K562 (cell line): ENCODE measurements at regions not wholly inside any gene's neighbourhood (a gene's known extent, or its start where the extent isn't known, plus 50 kb on each side); places are given as distances from the start of the nearest gene placed in this dataset.

Source experiments
- ATAC-seq: fragments of 200-7000 bp; cut with Tn5 transposase; 3 replicates; pipeline ENCODE4 v1.9.1; 2020; ENCODE audit warnings: moderate library complexity
- BruUV-seq: library from RNA; stranded (reverse); fragments of 400-500 nt; replicated peaks from 2 replicates; lab custom pipeline; 2021; lab: Mats Ljungman, UMichigan
- CTCF ChIA-PET: fragments of 300-600 bp; formaldehyde crosslinking; extraction: SDS; loops from one replicate; lab custom pipeline; 2021; ENCODE audit warnings: low intra/inter-chr PET ratio; lab: Yijun Ruan, JAX
- POLR2A ChIA-PET: fragments of 300-600, 350-650 bp; sonication (Branson Sonifier 250); formaldehyde crosslinking; extraction: SDS; loops from one replicate; lab custom pipeline; 2021; ENCODE audit warnings: antibody characterized with exemption, inconsistent platforms; lab: Yijun Ruan, JAX
- DNase-seq, 4 experiments: peaks; one replicate each; pipeline versions ENCODE4 v3.0.0 to v3.0.0-alpha.2; 2011 to 2018; ENCODE audit warnings: low spot score in 3 of 4, mixed read lengths in 3 of 4; ENCODE audit errors: extremely low read depth in 1 of 4
- FAIRE-seq: peaks from 2 replicates; lab custom pipeline; 2011; peaks lifted over from hg19 to GRCh38; lab: Jason Lieb, UNC
- H2AFZ ChIP-seq: 2 replicates; pipeline ENCODE4 v1.6.0; 2011; ENCODE audit warnings: low read depth, low read length, control low read depth, inconsistent platforms
- H3K27ac ChIP-seq: fragments of 200-600 bp; 3 replicates; pipeline ENCODE4 v1.8.0; 2011; ENCODE audit warnings: low read depth, mild to moderate bottlenecking, control low read depth, inconsistent platforms, low read length, moderate library complexity, mixed read lengths; ENCODE audit errors: extremely low read depth
- H3K27me3 ChIP-seq, 2 experiments: fragments of 300-600 bp in 1 of 2; 2 replicates in 1 of 2; 3 replicates in 1 of 2; pipeline versions ENCODE4 v1.6.0 to v1.8.0; 2011; ENCODE audit warnings: inconsistent platforms in 2 of 2, low read length in 2 of 2, mild to moderate bottlenecking in 1 of 2, mixed read lengths in 1 of 2, moderate library complexity in 1 of 2; ENCODE audit not compliant: control insufficient read depth in 2 of 2, insufficient read depth in 2 of 2
- H3K36me3 ChIP-seq: fragments of 300-600 bp; 3 replicates; pipeline ENCODE4 v1.8.0; 2011; ENCODE audit warnings: mild to moderate bottlenecking, low read length, inconsistent platforms; ENCODE audit not compliant: control insufficient read depth, insufficient read depth
- H3K4me1 ChIP-seq, 2 experiments: fragments of 200-600 bp in 1 of 2; replicated peaks in 1 of 2; 2 replicates in 1 of 2; 3 replicates in 1 of 2; pipeline versions ENCODE4 v1.5.1 to v1.8.0; 2011; ENCODE audit warnings: inconsistent platforms in 2 of 2, low read length in 2 of 2, mild to moderate bottlenecking in 1 of 2, mixed read lengths in 1 of 2, moderate library complexity in 1 of 2; ENCODE audit not compliant: control insufficient read depth in 2 of 2, insufficient read depth in 2 of 2
- H3K4me2 ChIP-seq: 2 replicates; pipeline ENCODE4 v1.6.1; 2011; ENCODE audit warnings: low read length, control low read depth, inconsistent platforms, mixed read lengths; ENCODE audit not compliant: insufficient read depth
- H3K4me3 ChIP-seq: fragments of 200-600 bp; sonication (generic), shearing (Covaris generic); 2 replicates; pipeline ENCODE4 v1.5.1; 2016; ENCODE audit warnings: control low read depth, inconsistent platforms
- H3K79me2 ChIP-seq: fragments of 200-600 bp; 3 replicates; pipeline ENCODE4 v1.8.0; 2011; ENCODE audit warnings: low read length, inconsistent platforms; ENCODE audit not compliant: control insufficient read depth, insufficient read depth
- H3K9ac ChIP-seq, 2 experiments: 2 replicates each; pipeline versions ENCODE4 v1.6.0 to v1.6.1; 2011; ENCODE audit warnings: low read depth in 2 of 2, low read length in 2 of 2, control low read depth in 1 of 2, inconsistent platforms in 1 of 2, mild to moderate bottlenecking in 1 of 2, mixed read lengths in 1 of 2; ENCODE audit not compliant: insufficient read depth in 1 of 2
- H3K9me1 ChIP-seq: one replicate; pipeline ENCODE4 v1.6.0; 2011; ENCODE audit warnings: inconsistent platforms, mild to moderate bottlenecking, low read length, moderate library complexity; ENCODE audit not compliant: control insufficient read depth, insufficient read depth
- H3K9me3 ChIP-seq: replicated peaks from 2 replicates; pipeline ENCODE4 v1.5.1; 2011; ENCODE audit warnings: low read depth, low read length, inconsistent platforms; ENCODE audit not compliant: control insufficient read depth, insufficient read depth
- H4K20me1 ChIP-seq: replicated peaks from 2 replicates; pipeline ENCODE4 v1.6.1; 2011; ENCODE audit warnings: low read length, inconsistent platforms, mixed read lengths; ENCODE audit not compliant: control insufficient read depth, insufficient read depth
- C11orf30 ChIP-seq: fragments of 450-650 bp; IDR thresholded peaks from 2 replicates; pipeline ENCODE4 v1.6.1; 2016; ENCODE audit warnings: low read depth, mild to moderate bottlenecking
- CREB3 ChIP-seq: fragments of 450-650 bp; conservative IDR thresholded peaks from 2 replicates; pipeline ENCODE4 v1.6.1; 2016; ENCODE audit warnings: missing genetic modification characterization, low read depth, mild to moderate bottlenecking, missing compliant biosample characterization, moderate library complexity
- E2F8 ChIP-seq: fragments of 450-650 bp; IDR thresholded peaks from 2 replicates; pipeline ENCODE4 v1.7.1; 2018; ENCODE audit warnings: mild to moderate bottlenecking, low read depth; ENCODE audit not compliant: partially characterized antibody
- HDAC6 ChIP-seq: IDR thresholded peaks from 2 replicates; pipeline ENCODE4 v1.6.1; 2012; ENCODE audit warnings: low read depth, mild to moderate bottlenecking, control low read depth, inconsistent platforms, low read length, moderate library complexity
- LCOR ChIP-seq: sonication (generic); formaldehyde crosslinking; IDR thresholded peaks from 2 replicates; pipeline ENCODE4 v1.8.0; 2022; ENCODE audit warnings: mild to moderate bottlenecking, missing genetic modification reagents
- MAFF ChIP-seq: IDR thresholded peaks from 2 replicates; pipeline ENCODE4 v1.6.1; 2012; ENCODE audit warnings: low read length, improper control_type of control experiment
- MAFG ChIP-seq: fragments of 450-650 bp; conservative IDR thresholded peaks from 2 replicates; pipeline ENCODE4 v1.6.1; 2016; ENCODE audit warnings: missing genetic modification characterization, missing compliant biosample characterization
- MAFK ChIP-seq: IDR thresholded peaks from 2 replicates; pipeline ENCODE4 v1.6.1; 2011; ENCODE audit warnings: low read length, improper control_type of control experiment
- MEF2D ChIP-seq: conservative IDR thresholded peaks from 2 replicates; pipeline ENCODE4 v1.6.1; 2016; ENCODE audit warnings: low read depth, missing genetic modification characterization, missing compliant biosample characterization
- NEUROD1 ChIP-seq: fragments of 150-350 bp; IDR thresholded peaks from 2 replicates; pipeline ENCODE4 v1.6.1; 2014; ENCODE audit warnings: borderline replicate concordance, low read length, low read depth; ENCODE audit not compliant: partially characterized antibody
- NFE2L1 ChIP-seq: fragments of 450-650 bp; IDR thresholded peaks from 2 replicates; pipeline ENCODE4 v1.6.1; 2016; ENCODE audit warnings: missing genetic modification characterization, low read depth, mild to moderate bottlenecking, missing compliant biosample characterization, moderate library complexity, borderline replicate concordance
- RAD51 ChIP-seq: fragments of 450-650 bp; IDR thresholded peaks from 2 replicates; pipeline ENCODE4 v1.7.1; 2016; ENCODE audit warnings: low read depth, mild to moderate bottlenecking, borderline replicate concordance
- ZNF24 ChIP-seq: fragments of 450-650 bp; IDR thresholded peaks from 2 replicates; pipeline ENCODE4 v1.6.1; 2016
- ZNF316 ChIP-seq: fragments of 450-650 bp; IDR thresholded peaks from 2 replicates; pipeline ENCODE4 v1.6.1; 2016
- ZNF431 ChIP-seq: sonication (generic); formaldehyde crosslinking; IDR thresholded peaks from 2 replicates; pipeline ENCODE4 v1.8.0; 2022; ENCODE audit warnings: mild to moderate bottlenecking, missing genetic modification reagents
- ZSCAN32 ChIP-seq: fragments of 450-650 bp; formaldehyde crosslinking; IDR thresholded peaks from 2 replicates; pipeline ENCODE4 v1.4.0; 2020; ENCODE audit warnings: mild to moderate bottlenecking, moderate library complexity
- WGBS: fragments of 100-300 bp; shearing (Covaris generic); methylation state at CpG from one replicate; pipeline ENCODE4 v1.1.6; 2016; ENCODE audit warnings: low coverage, mixed read lengths; ENCODE audit not compliant: insufficient coverage; ENCODE audit errors: missing lambda C conversion rate; 5-methylcytosine and 5-hydroxymethylcytosine counted together
- in situ Hi-C: fragments of 300-500 bp; cut with MboI; formaldehyde crosslinking; loops from 4 replicates; pipeline ENCODE4 v1.15.0; 2018; ENCODE audit warnings: inconsistent platforms, mixed read lengths
- intact Hi-C: fragments of 100-400 bp; cut with micrococcal nuclease; formaldehyde crosslinking; loops from 2 replicates; pipeline ENCODE4 v1.14.2; 2022

GRCh38 chr9:116002181-116002580 lies 151.4 kb upstream of the PAPPA start (continued):
- TF ChIP-seq ZNF431 (CRISPR knock-in tag) = no peak
- no peak for TF ChIP-seq MEF2D (tag)
- TF ChIP-seq CREB3 = no peak
- TF ChIP-seq, all 486 proteins: peak for 0

GRCh38 chr9:116002624-116003023 lies 151.0 kb upstream of the PAPPA start:
- no peaks in the 10 kb centered on the region for H3K79me2 ChIP-seq
- H3K4me1 ChIP-seq = no peaks in the 10 kb centered on the region
- 2% methylated on average over 3 of the region's 3 CpGs for WGBS

More at GRCh38 chr9:116002624-116003023, 151.0 kb upstream of the PAPPA start:
- TF ChIP-seq ZNF316 (peak; percentile 72), ZNF24 (no peak), HDAC6 (no peak), C11orf30 (peak; percentile 61; the same call in 1 of the 2 replicates), ZSCAN32 (CRISPR knock-in tag) (no peak), MAFF (peak; percentile 56), E2F8 (no peak), MAFG (tag) (peak; percentile 77), LCOR (no peak), NEUROD1 (no peak), RAD51 (no peak), NFE2L1 (tag) (peak; percentile 46; the same call in 1 of the 2 replicates), MAFK (peak; percentile 64)
- H3K9me1 ChIP-seq = no peaks in the 10 kb centered on the region
- H3K4me3 ChIP-seq = no peak overlapping the region
- no peak overlapping the region for H2AFZ ChIP-seq
- no peak for DNase-seq
- CTCF ChIA-PET = no interaction called here
- no TSS peak for BruUV-seq
- POLR2A ChIA-PET = no interaction called here
- H3K36me3 ChIP-seq = no peaks in the 10 kb centered on the region
- intact Hi-C loops (no loop called here), in situ Hi-C loops (no loop called here)
- FAIRE-seq = no peak
- no peak overlapping the region for H3K4me2 ChIP-seq
- no peak overlapping the region for H3K9ac ChIP-seq
- no peaks in the 10 kb centered on the region for H3K9me3 ChIP-seq
- no peaks in the 10 kb centered on the region for H4K20me1 ChIP-seq
- no peak overlapping the region for H3K27ac ChIP-seq
- no peaks in the 10 kb centered on the region for H3K27me3 ChIP-seq
- no peak for ATAC-seq
